HepG2 (cell line): ENCODE measurements at regions not wholly inside any gene's neighbourhood (a gene's known extent, or its start where the extent isn't known, plus 50 kb on each side); places are given as distances from the start of the nearest gene placed in this dataset.

Experiments
- ATAC-seq: fragments of 200-7000 bp; cut with Tn5 transposase; 3 replicates; pipeline ENCODE4 v1.9.1; 2020; ENCODE audit warnings: mild to moderate bottlenecking, moderate library complexity
- BruUV-seq: library from RNA; stranded (reverse); fragments of 400-500 nt; replicated peaks from 2 replicates; lab custom pipeline; 2021; lab: Mats Ljungman, UMichigan
- CTCF ChIA-PET: fragments of 300-600 bp; formaldehyde crosslinking; extraction: SDS; loops from one replicate; lab custom pipeline; 2021; ENCODE audit warnings: low total read pairs, inconsistent platforms, low intra/inter-chr PET ratio; lab: Yijun Ruan, JAX
- POLR2A ChIA-PET: fragments of 350-600 bp; sonication (Branson Sonifier 250); formaldehyde crosslinking; loops from one replicate; lab custom pipeline; 2020; ENCODE audit warnings: antibody characterized with exemption, inconsistent platforms; lab: Yijun Ruan, JAX
- DNase-seq: peaks from one replicate; pipeline ENCODE4 v3.0.0-alpha.2; 2015; ENCODE audit warnings: low spot score
- FAIRE-seq: peaks from 3 replicates; lab custom pipeline; 2011; peaks lifted over from hg19 to GRCh38; lab: Jason Lieb, UNC
- H2AFZ ChIP-seq: one replicate; pipeline ENCODE4 v1.6.1; 2011; ENCODE audit warnings: low read length, inconsistent platforms
- H3K27ac ChIP-seq: fragments of 300-600 bp; 3 replicates; pipeline ENCODE4 v1.8.0; 2011; ENCODE audit warnings: mixed run types, mild to moderate bottlenecking, mixed read lengths, low read length, inconsistent platforms; ENCODE audit not compliant: insufficient read depth; ENCODE audit errors: extremely low read length
- H3K27me3 ChIP-seq, 2 experiments: fragments of 200-600 bp in 1 of 2; 2 replicates in 1 of 2; 3 replicates in 1 of 2; pipeline versions ENCODE4 v1.6.0 to v1.8.0; 2011; ENCODE audit warnings: low read length in 2 of 2, mild to moderate bottlenecking in 2 of 2, moderate library complexity in 2 of 2, inconsistent platforms in 1 of 2; ENCODE audit not compliant: insufficient read depth in 2 of 2, control insufficient read depth in 1 of 2
- H3K36me3 ChIP-seq, 2 experiments: fragments of 200-600 bp in 1 of 2; replicated peaks in 1 of 2; 2 replicates in 1 of 2; 3 replicates in 1 of 2; pipeline versions ENCODE4 v1.5.1 to v1.8.0; 2011; ENCODE audit warnings: low read length in 2 of 2, inconsistent platforms in 1 of 2; ENCODE audit not compliant: insufficient read depth in 2 of 2, control insufficient read depth in 1 of 2
- H3K4me1 ChIP-seq: 2 replicates; pipeline ENCODE4 v1.5.1; 2012; ENCODE audit warnings: low read length, inconsistent platforms; ENCODE audit not compliant: insufficient read depth
- H3K4me2 ChIP-seq: 2 replicates; pipeline ENCODE4 v1.6.0; 2011; ENCODE audit warnings: low read depth, low read length, inconsistent platforms
- H3K4me3 ChIP-seq, 3 experiments: fragments of 200-600 bp in 1 of 3; sonication (generic), shearing (Covaris generic) in 1 of 3; replicated peaks in 1 of 3; 2 replicates each; pipeline ENCODE4 v1.5.1; 2011 to 2016; ENCODE audit warnings: low read length in 3 of 3, inconsistent platforms in 2 of 3, low read depth in 2 of 3, mild to moderate bottlenecking in 2 of 3, control low read depth in 1 of 3, mixed read lengths in 1 of 3; ENCODE audit not compliant: insufficient read depth in 1 of 3
- H3K79me2 ChIP-seq: one replicate; pipeline ENCODE4 v1.6.1; 2011; ENCODE audit warnings: low read length, inconsistent platforms; ENCODE audit not compliant: insufficient read depth
- H3K9ac ChIP-seq: 2 replicates; pipeline ENCODE4 v1.6.0; 2011; ENCODE audit warnings: mild to moderate bottlenecking, low read depth, low read length, inconsistent platforms; ENCODE audit not compliant: insufficient read depth
- H3K9me3 ChIP-seq: 2 replicates; pipeline ENCODE4 v1.5.1; 2012; ENCODE audit warnings: mild to moderate bottlenecking, low read length
- H4K20me1 ChIP-seq: 2 replicates; pipeline ENCODE4 v1.6.0; 2011; ENCODE audit warnings: inconsistent platforms, mild to moderate bottlenecking, low read length, moderate library complexity; ENCODE audit not compliant: insufficient read depth
- ADNP ChIP-seq: sonication (generic); formaldehyde crosslinking; IDR thresholded peaks from 2 replicates; pipeline ENCODE4 v1.4.0; 2020; ENCODE audit warnings: missing genetic modification reagents
- ARNT ChIP-seq: fragments of 450-650 bp; IDR thresholded peaks from 2 replicates; pipeline ENCODE4 v1.6.1; 2017
- CC2D1A ChIP-seq: sonication (generic); formaldehyde crosslinking; IDR thresholded peaks from 2 replicates; pipeline ENCODE4 v1.8.1; 2023; ENCODE audit warnings: mild to moderate bottlenecking, missing genetic modification reagents
- IRF2 ChIP-seq: IDR thresholded peaks from 2 replicates; pipeline ENCODE4 v1.6.1; 2018; ENCODE audit warnings: missing genetic modification reagents, missing compliant biosample characterization
- NCOA1 ChIP-seq: sonication (generic); formaldehyde crosslinking; IDR thresholded peaks from 2 replicates; pipeline ENCODE4 v1.9.0; 2021; ENCODE audit warnings: missing genetic modification reagents
- SMAD3 ChIP-seq: sonication (generic); formaldehyde crosslinking; IDR thresholded peaks from 2 replicates; pipeline ENCODE4 v1.4.0; 2020; ENCODE audit warnings: missing genetic modification reagents
- SNAI1 ChIP-seq: sonication (generic); formaldehyde crosslinking; IDR thresholded peaks from 2 replicates; pipeline ENCODE4 v1.5.0; 2020; ENCODE audit warnings: mild to moderate bottlenecking, missing genetic modification reagents, borderline replicate concordance
- SPEN ChIP-seq: sonication (generic); formaldehyde crosslinking; IDR thresholded peaks from 2 replicates; pipeline ENCODE4 v1.5.1; 2020; ENCODE audit warnings: low read depth, mild to moderate bottlenecking, missing genetic modification reagents
- TEAD3 ChIP-seq: optimal IDR thresholded peaks from 2 replicates; pipeline ENCODE3; 2016; ENCODE audit warnings: borderline replicate concordance
- TMF1 ChIP-seq: sonication (generic); formaldehyde crosslinking; IDR thresholded peaks from 2 replicates; pipeline ENCODE4 v1.8.1; 2022; ENCODE audit warnings: low read depth, missing genetic modification reagents
- ZNF17 ChIP-seq: sonication (generic); formaldehyde crosslinking; IDR thresholded peaks from 2 replicates; pipeline ENCODE4 v1.5.0; 2020; ENCODE audit warnings: mild to moderate bottlenecking, missing genetic modification reagents
- ZNF317 ChIP-seq: sonication (generic); formaldehyde crosslinking; IDR thresholded peaks from 2 replicates; pipeline ENCODE4 v1.5.0; 2020; ENCODE audit warnings: mild to moderate bottlenecking, missing genetic modification reagents
- ZNF567 ChIP-seq: sonication (generic); formaldehyde crosslinking; IDR thresholded peaks from 2 replicates; pipeline ENCODE4 v1.8.1; 2023; ENCODE audit warnings: mild to moderate bottlenecking, missing genetic modification reagents, borderline replicate concordance
- ZNF720 ChIP-seq: sonication (generic); formaldehyde crosslinking; IDR thresholded peaks from 2 replicates; pipeline ENCODE4 v1.4.0; 2020; ENCODE audit warnings: missing genetic modification reagents
- ZNF749 ChIP-seq: sonication (generic); formaldehyde crosslinking; IDR thresholded peaks from 2 replicates; pipeline ENCODE4 v1.8.0; 2022; ENCODE audit warnings: mild to moderate bottlenecking, missing genetic modification reagents, moderate library complexity, borderline replicate concordance
- ZNF773 ChIP-seq: sonication (generic); formaldehyde crosslinking; IDR thresholded peaks from 2 replicates; pipeline ENCODE4 v1.4.0; 2020; ENCODE audit warnings: missing genetic modification reagents, borderline replicate concordance
- WGBS: methylation state at CpG from one replicate; pipeline ENCODE4 v1.1.6; 2017; ENCODE audit warnings: low lambda C conversion rate; 5-methylcytosine and 5-hydroxymethylcytosine counted together
- in situ Hi-C: cut with HindIII; loops from 2 replicates; pipeline ENCODE4 v1.10.0; 2017; ENCODE audit warnings: low pct_unique_long_range_greater_than_20kb; ENCODE audit not compliant: extremely low pct_ligation_motif_present
- intact Hi-C: fragments of 100-400 bp; cut with micrococcal nuclease; formaldehyde crosslinking; loops from one replicate; pipeline ENCODE4 v1.10.0; 2022; ENCODE audit not compliant: unreplicated experiment
- TF ChIP-seq, protein P1 (sequence below): fragments of 450-650 bp; IDR thresholded peaks from 2 replicates; pipeline ENCODE4 v1.6.1; 2017
- TF ChIP-seq, protein P2 (sequence below): sonication (generic); formaldehyde crosslinking; IDR thresholded peaks from 2 replicates; pipeline ENCODE4 v1.4.0; 2020; ENCODE audit warnings: missing genetic modification reagents, mild to moderate bottlenecking, borderline replicate concordance

DNA sequence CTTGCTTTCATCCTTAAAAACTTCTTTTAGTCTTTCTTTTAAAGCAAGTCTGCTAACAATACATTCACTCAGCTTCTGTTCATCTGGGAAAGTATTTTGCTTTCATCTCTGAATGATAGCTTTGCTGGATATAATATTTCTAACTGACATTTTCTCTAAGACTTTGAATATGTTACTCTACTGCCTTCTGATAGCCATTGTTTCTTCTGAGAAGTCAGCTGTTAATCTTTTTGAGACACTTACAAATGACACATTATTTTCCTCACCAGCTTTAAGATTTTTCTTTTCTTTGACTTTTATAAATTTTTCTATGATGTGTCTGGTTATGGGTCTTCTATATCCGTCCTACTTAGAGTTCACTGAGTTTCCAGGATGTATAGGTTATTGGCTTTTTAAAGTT, 643.1 kb downstream of the KCNA4 start:
- 0% methylated on average over 1 of the region's 1 CpG for WGBS
- in situ Hi-C loops: no loop called here
- Histone ChIP-seq H3K4me1 (no peaks in the 10 kb centered on the region), H3K4me2 (no peak overlapping the region), H2AFZ (no peak overlapping the region), H3K36me3 (no peaks in the 10 kb centered on the region), H3K9ac (no peak overlapping the region), H3K27ac (no peak overlapping the region), H3K27me3 (no peaks in the 10 kb centered on the region), H3K9me3 (peaks cover 17% of the 10 kb centered on the region; the same call in 1 of the 2 replicates), H3K79me2 (no peaks in the 10 kb centered on the region), H4K20me1 (no peaks in the 10 kb centered on the region), H3K4me3 (no peak overlapping the region)
- BruUV-seq: no TSS peak
- ATAC-seq (no peak), FAIRE-seq (no peak), DNase-seq (no peak)
- intact Hi-C loops: no loop called here
- TF ChIP-seq SPEN (CRISPR knock-in tag) (no peak), ZNF317 (CRISPR knock-in tag) (peak; percentile 86), CC2D1A (no peak), SMAD3 (no peak)
- CTCF ChIA-PET: no interaction called here
- POLR2A ChIA-PET: no interaction called here

DNA sequence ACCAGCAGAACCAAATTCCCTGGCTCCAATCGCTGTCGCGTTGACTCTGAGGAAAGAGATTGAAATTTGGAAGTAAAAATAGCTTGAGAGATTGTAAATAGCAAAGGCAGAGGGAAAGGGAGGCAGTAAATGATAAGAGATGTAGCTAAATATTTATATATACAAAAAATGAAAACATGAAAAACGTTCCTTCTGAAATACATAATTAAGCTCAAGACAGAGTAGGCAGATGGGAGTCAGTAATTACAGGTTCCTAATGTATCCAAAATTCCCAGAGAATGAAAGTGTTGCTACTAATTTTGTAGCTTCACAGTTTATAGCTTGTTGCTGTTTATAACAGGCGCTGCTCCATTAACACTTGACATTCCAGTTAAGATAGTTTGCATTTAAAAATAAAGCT, 648.7 kb downstream of the KCNA4 start:
- no TSS peak for BruUV-seq
- 8% methylated on average over 5 of the region's 5 CpGs for WGBS
- no peak overlapping the region for H3K27ac ChIP-seq
- H3K4me2 ChIP-seq: no peak overlapping the region
- no peaks in the 10 kb centered on the region for H3K27me3 ChIP-seq
- POLR2A ChIA-PET: no interaction called here
- FAIRE-seq (no peak), ATAC-seq (no peak), DNase-seq (no peak)
- in situ Hi-C loops (no loop called here), intact Hi-C loops (no loop called here)
- no peaks in the 10 kb centered on the region for H3K36me3 ChIP-seq
- no peaks in the 10 kb centered on the region for H3K9me3 ChIP-seq
- no peaks in the 10 kb centered on the region for H3K4me1 ChIP-seq
- CTCF ChIA-PET: no interaction called here
- H3K9ac ChIP-seq: no peak overlapping the region
- no peak overlapping the region for H2AFZ ChIP-seq
- H3K4me3 ChIP-seq: no peak overlapping the region
- no peaks in the 10 kb centered on the region for H3K79me2 ChIP-seq
- H4K20me1 ChIP-seq: no peaks in the 10 kb centered on the region
- TF ChIP-seq, protein P1, sequence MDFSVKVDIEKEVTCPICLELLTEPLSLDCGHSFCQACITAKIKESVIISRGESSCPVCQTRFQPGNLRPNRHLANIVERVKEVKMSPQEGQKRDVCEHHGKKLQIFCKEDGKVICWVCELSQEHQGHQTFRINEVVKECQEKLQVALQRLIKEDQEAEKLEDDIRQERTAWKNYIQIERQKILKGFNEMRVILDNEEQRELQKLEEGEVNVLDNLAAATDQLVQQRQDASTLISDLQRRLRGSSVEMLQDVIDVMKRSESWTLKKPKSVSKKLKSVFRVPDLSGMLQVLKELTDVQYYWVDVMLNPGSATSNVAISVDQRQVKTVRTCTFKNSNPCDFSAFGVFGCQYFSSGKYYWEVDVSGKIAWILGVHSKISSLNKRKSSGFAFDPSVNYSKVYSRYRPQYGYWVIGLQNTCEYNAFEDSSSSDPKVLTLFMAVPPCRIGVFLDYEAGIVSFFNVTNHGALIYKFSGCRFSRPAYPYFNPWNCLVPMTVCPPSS: no peak
- TF ChIP-seq TEAD3 (CRISPR knock-in tag): no peak
- TF ChIP-seq ZNF749 (CRISPR knock-in tag): no peak
- no peak for TF ChIP-seq SNAI1
- TF ChIP-seq ZNF773: no peak
- TF ChIP-seq ADNP (CRISPR knock-in tag): no peak
- TF ChIP-seq TMF1 (CRISPR knock-in tag): no peak
- no peak for TF ChIP-seq ZNF567 (CRISPR knock-in tag)
- no peak for TF ChIP-seq IRF2
- TF ChIP-seq ZNF720 (CRISPR knock-in tag): no peak
- TF ChIP-seq ZNF17: no peak
- TF ChIP-seq, protein P2, sequence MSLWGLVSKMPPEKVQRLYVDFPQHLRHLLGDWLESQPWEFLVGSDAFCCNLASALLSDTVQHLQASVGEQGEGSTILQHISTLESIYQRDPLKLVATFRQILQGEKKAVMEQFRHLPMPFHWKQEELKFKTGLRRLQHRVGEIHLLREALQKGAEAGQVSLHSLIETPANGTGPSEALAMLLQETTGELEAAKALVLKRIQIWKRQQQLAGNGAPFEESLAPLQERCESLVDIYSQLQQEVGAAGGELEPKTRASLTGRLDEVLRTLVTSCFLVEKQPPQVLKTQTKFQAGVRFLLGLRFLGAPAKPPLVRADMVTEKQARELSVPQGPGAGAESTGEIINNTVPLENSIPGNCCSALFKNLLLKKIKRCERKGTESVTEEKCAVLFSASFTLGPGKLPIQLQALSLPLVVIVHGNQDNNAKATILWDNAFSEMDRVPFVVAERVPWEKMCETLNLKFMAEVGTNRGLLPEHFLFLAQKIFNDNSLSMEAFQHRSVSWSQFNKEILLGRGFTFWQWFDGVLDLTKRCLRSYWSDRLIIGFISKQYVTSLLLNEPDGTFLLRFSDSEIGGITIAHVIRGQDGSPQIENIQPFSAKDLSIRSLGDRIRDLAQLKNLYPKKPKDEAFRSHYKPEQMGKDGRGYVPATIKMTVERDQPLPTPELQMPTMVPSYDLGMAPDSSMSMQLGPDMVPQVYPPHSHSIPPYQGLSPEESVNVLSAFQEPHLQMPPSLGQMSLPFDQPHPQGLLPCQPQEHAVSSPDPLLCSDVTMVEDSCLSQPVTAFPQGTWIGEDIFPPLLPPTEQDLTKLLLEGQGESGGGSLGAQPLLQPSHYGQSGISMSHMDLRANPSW (CRISPR knock-in tag): no peak
- no peak for TF ChIP-seq NCOA1 (CRISPR knock-in tag)
- TF ChIP-seq ARNT: no peak
